K562 (cell line): ENCODE measurements at regions not wholly inside any gene's neighbourhood (a gene's known extent, or its start where the extent isn't known, plus 50 kb on each side); places are given as distances from the start of the nearest gene placed in this dataset.
"Not testable (repeated sequence)": the region's sequence is repeated elsewhere in the genome, so short reads cannot be mapped to it uniquely, and the experiment has no call there.

Experiments
- ATAC-seq: fragments of 200-7000 bp; cut with Tn5 transposase; 3 replicates; pipeline ENCODE4 v1.9.1; 2020; ENCODE audit warnings: moderate library complexity
- BruUV-seq: library from RNA; stranded (reverse); fragments of 400-500 nt; replicated peaks from 2 replicates; lab custom pipeline; 2021; lab: Mats Ljungman, UMichigan
- CTCF ChIA-PET: fragments of 300-600 bp; formaldehyde crosslinking; extraction: SDS; loops from one replicate; lab custom pipeline; 2021; ENCODE audit warnings: low intra/inter-chr PET ratio; lab: Yijun Ruan, JAX
- POLR2A ChIA-PET: fragments of 300-600, 350-650 bp; sonication (Branson Sonifier 250); formaldehyde crosslinking; extraction: SDS; loops from one replicate; lab custom pipeline; 2021; ENCODE audit warnings: antibody characterized with exemption, inconsistent platforms; lab: Yijun Ruan, JAX
- DNase-seq, 4 experiments: peaks; one replicate each; pipeline versions ENCODE4 v3.0.0 to v3.0.0-alpha.2; 2011 to 2018; ENCODE audit warnings: low spot score in 3 of 4, mixed read lengths in 3 of 4; ENCODE audit errors: extremely low read depth in 1 of 4
- FAIRE-seq: peaks from 2 replicates; lab custom pipeline; 2011; peaks lifted over from hg19 to GRCh38; lab: Jason Lieb, UNC
- H2AFZ ChIP-seq: 2 replicates; pipeline ENCODE4 v1.6.0; 2011; ENCODE audit warnings: low read depth, low read length, control low read depth, inconsistent platforms
- H3K27ac ChIP-seq: fragments of 200-600 bp; 3 replicates; pipeline ENCODE4 v1.8.0; 2011; ENCODE audit warnings: low read depth, mild to moderate bottlenecking, control low read depth, inconsistent platforms, low read length, moderate library complexity, mixed read lengths; ENCODE audit errors: extremely low read depth
- H3K27me3 ChIP-seq, 2 experiments: fragments of 300-600 bp in 1 of 2; 2 replicates in 1 of 2; 3 replicates in 1 of 2; pipeline versions ENCODE4 v1.6.0 to v1.8.0; 2011; ENCODE audit warnings: inconsistent platforms in 2 of 2, low read length in 2 of 2, mild to moderate bottlenecking in 1 of 2, mixed read lengths in 1 of 2, moderate library complexity in 1 of 2; ENCODE audit not compliant: control insufficient read depth in 2 of 2, insufficient read depth in 2 of 2
- H3K36me3 ChIP-seq: fragments of 300-600 bp; 3 replicates; pipeline ENCODE4 v1.8.0; 2011; ENCODE audit warnings: mild to moderate bottlenecking, low read length, inconsistent platforms; ENCODE audit not compliant: control insufficient read depth, insufficient read depth
- H3K4me1 ChIP-seq, 2 experiments: fragments of 200-600 bp in 1 of 2; replicated peaks in 1 of 2; 2 replicates in 1 of 2; 3 replicates in 1 of 2; pipeline versions ENCODE4 v1.5.1 to v1.8.0; 2011; ENCODE audit warnings: inconsistent platforms in 2 of 2, low read length in 2 of 2, mild to moderate bottlenecking in 1 of 2, mixed read lengths in 1 of 2, moderate library complexity in 1 of 2; ENCODE audit not compliant: control insufficient read depth in 2 of 2, insufficient read depth in 2 of 2
- H3K4me2 ChIP-seq: 2 replicates; pipeline ENCODE4 v1.6.1; 2011; ENCODE audit warnings: low read length, control low read depth, inconsistent platforms, mixed read lengths; ENCODE audit not compliant: insufficient read depth
- H3K4me3 ChIP-seq: fragments of 200-600 bp; sonication (generic), shearing (Covaris generic); 2 replicates; pipeline ENCODE4 v1.5.1; 2016; ENCODE audit warnings: control low read depth, inconsistent platforms
- H3K79me2 ChIP-seq: fragments of 200-600 bp; 3 replicates; pipeline ENCODE4 v1.8.0; 2011; ENCODE audit warnings: low read length, inconsistent platforms; ENCODE audit not compliant: control insufficient read depth, insufficient read depth
- H3K9ac ChIP-seq, 2 experiments: 2 replicates each; pipeline versions ENCODE4 v1.6.0 to v1.6.1; 2011; ENCODE audit warnings: low read depth in 2 of 2, low read length in 2 of 2, control low read depth in 1 of 2, inconsistent platforms in 1 of 2, mild to moderate bottlenecking in 1 of 2, mixed read lengths in 1 of 2; ENCODE audit not compliant: insufficient read depth in 1 of 2
- H3K9me1 ChIP-seq: one replicate; pipeline ENCODE4 v1.6.0; 2011; ENCODE audit warnings: inconsistent platforms, mild to moderate bottlenecking, low read length, moderate library complexity; ENCODE audit not compliant: control insufficient read depth, insufficient read depth
- H3K9me3 ChIP-seq: replicated peaks from 2 replicates; pipeline ENCODE4 v1.5.1; 2011; ENCODE audit warnings: low read depth, low read length, inconsistent platforms; ENCODE audit not compliant: control insufficient read depth, insufficient read depth
- H4K20me1 ChIP-seq: replicated peaks from 2 replicates; pipeline ENCODE4 v1.6.1; 2011; ENCODE audit warnings: low read length, inconsistent platforms, mixed read lengths; ENCODE audit not compliant: control insufficient read depth, insufficient read depth
- ETS2 ChIP-seq: IDR thresholded peaks from 2 replicates; pipeline ENCODE4 v1.6.1; 2016; ENCODE audit warnings: borderline replicate concordance, missing genetic modification characterization, mild to moderate bottlenecking, moderate library complexity, missing compliant biosample characterization; ENCODE audit not compliant: poor library complexity, severe bottlenecking
- TEAD1 ChIP-seq, 2 experiments: fragments of 450-650 bp in 1 of 2; sonication (generic) in 1 of 2; formaldehyde crosslinking; IDR thresholded peaks; 2 replicates each; pipeline versions ENCODE4 v1.4.0 to v1.8.0; 2020 to 2022; ENCODE audit warnings: mild to moderate bottlenecking in 2 of 2, missing genetic modification reagents in 1 of 2
- WGBS: fragments of 100-300 bp; shearing (Covaris generic); methylation state at CpG from one replicate; pipeline ENCODE4 v1.1.6; 2016; ENCODE audit warnings: low coverage, mixed read lengths; ENCODE audit not compliant: insufficient coverage; ENCODE audit errors: missing lambda C conversion rate; 5-methylcytosine and 5-hydroxymethylcytosine counted together
- in situ Hi-C: fragments of 300-500 bp; cut with MboI; formaldehyde crosslinking; loops from 4 replicates; pipeline ENCODE4 v1.15.0; 2018; ENCODE audit warnings: inconsistent platforms, mixed read lengths
- intact Hi-C: fragments of 100-400 bp; cut with micrococcal nuclease; formaldehyde crosslinking; loops from 2 replicates; pipeline ENCODE4 v1.14.2; 2022
- TF ChIP-seq, protein P1 (sequence below): fragments of 450-650 bp; IDR thresholded peaks from 2 replicates; pipeline ENCODE4 v1.6.1; 2016; ENCODE audit warnings: low read depth, mild to moderate bottlenecking, moderate library complexity
- TF ChIP-seq, protein P2 (sequence below): fragments of 450-650 bp; IDR thresholded peaks from 2 replicates; pipeline ENCODE4 v1.6.1; 2018; ENCODE audit not compliant: partially characterized antibody

DNA sequence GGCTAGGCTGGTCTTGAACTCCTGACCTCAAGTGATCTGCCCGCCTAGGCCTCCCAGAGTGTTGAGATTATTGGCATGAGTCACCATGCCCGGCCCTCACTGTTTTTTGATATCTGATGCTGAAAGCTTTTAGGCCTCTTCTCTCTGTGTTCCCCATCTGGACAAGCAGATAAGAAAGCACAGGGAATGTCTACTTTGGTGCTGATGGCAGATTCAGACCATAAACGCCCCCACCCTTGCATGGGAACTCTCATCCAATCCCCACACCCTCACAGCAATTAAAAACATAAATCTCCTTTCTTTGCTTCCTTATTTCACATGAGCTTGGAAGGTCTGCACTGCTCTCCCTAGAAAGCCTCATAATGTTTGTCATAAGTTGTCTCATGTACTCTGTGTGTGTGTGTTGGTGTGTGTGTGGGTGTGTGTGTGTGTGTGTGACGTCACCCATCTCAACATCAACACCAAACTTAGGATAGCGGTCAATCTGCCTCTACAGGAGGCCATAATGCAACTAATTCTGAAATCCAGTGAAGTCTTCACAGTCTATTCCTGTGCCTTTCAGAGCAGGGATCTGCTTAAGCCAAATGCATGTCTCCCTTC, 335.6 kb upstream of the USP9Y start (continued):
- TF ChIP-seq, protein P1, sequence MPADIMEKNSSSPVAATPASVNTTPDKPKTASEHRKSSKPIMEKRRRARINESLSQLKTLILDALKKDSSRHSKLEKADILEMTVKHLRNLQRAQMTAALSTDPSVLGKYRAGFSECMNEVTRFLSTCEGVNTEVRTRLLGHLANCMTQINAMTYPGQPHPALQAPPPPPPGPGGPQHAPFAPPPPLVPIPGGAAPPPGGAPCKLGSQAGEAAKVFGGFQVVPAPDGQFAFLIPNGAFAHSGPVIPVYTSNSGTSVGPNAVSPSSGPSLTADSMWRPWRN, result no peak
- TF ChIP-seq ETS2, result no peak
- TF ChIP-seq, protein P2, sequence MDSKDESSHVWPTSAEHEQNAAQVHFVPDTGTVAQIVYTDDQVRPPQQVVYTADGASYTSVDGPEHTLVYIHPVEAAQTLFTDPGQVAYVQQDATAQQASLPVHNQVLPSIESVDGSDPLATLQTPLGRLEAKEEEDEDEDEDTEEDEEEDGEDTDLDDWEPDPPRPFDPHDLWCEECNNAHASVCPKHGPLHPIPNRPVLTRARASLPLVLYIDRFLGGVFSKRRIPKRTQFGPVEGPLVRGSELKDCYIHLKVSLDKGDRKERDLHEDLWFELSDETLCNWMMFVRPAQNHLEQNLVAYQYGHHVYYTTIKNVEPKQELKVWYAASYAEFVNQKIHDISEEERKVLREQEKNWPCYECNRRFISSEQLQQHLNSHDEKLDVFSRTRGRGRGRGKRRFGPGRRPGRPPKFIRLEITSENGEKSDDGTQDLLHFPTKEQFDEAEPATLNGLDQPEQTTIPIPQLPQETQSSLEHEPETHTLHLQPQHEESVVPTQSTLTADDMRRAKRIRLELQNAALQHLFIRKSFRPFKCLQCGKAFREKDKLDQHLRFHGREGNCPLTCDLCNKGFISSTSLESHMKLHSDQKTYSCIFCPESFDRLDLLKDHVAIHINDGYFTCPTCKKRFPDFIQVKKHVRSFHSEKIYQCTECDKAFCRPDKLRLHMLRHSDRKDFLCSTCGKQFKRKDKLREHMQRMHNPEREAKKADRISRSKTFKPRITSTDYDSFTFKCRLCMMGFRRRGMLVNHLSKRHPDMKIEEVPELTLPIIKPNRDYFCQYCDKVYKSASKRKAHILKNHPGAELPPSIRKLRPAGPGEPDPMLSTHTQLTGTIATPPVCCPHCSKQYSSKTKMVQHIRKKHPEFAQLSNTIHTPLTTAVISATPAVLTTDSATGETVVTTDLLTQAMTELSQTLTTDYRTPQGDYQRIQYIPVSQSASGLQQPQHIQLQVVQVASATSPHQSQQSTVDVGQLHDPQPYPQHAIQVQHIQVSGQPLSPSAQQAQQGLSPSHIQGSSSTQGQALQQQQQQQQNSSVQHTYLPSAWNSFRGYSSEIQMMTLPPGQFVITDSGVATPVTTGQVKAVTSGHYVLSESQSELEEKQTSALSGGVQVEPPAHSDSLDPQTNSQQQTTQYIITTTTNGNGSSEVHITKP, result no peak
- TF ChIP-seq TEAD1 (CRISPR knock-in tag; IDR thresholded peaks at IDR 0.05), result no peak
- TF ChIP-seq, all 486 proteins: peak for 0

DNA sequence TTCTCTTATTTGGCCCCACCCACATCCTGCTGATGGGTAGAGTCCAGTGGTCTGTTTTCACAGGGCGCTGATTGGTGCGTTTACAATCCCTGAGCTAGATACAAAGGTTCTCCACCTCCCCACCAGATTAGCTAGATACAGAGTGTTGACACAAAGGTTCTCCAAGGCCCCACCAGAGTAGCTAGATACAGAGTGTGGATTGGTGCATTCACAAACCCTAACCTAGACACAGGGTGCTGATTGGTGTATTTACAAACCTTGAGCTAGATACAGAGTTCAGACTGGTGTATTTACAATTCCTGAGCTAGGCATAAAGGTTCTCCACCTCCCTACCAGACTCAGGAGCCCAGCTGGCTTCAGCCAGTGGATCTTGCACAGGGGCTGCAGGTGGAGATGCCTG, 326.4 kb upstream of the USP9Y start:
- CTCF ChIA-PET, FAIRE-seq: not testable (repeated sequence)
- WGBS, result no CpG with 5 or more reads among the region's 2 CpGs

DNA sequence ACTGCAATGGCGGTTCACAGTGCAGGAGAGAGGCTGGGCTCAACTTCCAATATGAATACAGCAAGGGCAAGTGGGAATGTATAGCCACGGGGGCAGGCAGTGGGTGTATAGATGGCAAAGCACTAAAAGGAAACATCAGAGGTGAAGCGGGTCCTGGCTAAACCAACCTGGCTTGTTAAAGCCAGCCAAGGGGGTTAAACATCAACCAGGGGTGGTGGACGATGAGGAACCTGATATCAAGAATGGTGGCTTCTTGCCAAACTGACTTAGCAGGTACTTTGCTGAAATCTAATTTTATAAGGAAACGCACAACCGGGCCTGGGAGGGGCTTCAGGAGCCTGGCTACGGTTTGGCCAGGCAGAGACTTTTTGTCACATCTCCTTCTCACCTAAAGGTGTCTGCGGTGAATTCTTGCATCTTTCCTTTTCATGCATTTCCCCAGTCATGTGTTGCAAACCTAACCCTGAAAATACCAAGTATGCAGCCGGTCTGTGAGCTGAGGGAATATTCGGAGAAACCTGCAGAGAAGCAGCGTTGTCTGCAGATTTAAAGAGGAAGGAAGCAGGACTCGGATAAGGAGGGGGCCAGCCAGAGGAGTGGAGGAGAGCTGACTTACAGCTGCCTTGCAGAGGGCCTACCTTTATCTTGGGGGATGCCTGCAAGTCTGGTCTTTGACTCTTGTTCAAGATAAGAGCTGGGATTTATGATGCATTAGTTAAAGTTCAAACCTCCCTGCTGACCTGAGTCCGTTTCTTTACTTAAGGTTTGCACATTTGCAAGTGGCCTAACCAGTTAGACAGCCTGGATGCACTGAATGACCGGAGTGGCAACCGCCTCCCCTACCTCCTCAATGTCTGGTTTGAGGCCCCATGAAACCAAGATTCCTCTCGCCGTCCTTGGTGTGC, 309.1 kb upstream of the USP9Y start:
- CTCF ChIA-PET, H3K4me1 ChIP-seq, in situ Hi-C loops, H3K4me2 ChIP-seq, H3K27ac ChIP-seq, FAIRE-seq, ATAC-seq, POLR2A ChIA-PET, H3K9ac ChIP-seq, DNase-seq, H4K20me1 ChIP-seq, H3K79me2 ChIP-seq, intact Hi-C loops, H3K27me3 ChIP-seq, H3K4me3 ChIP-seq, H2AFZ ChIP-seq, BruUV-seq, H3K36me3 ChIP-seq, H3K9me3 ChIP-seq, H3K9me1 ChIP-seq: not testable (repeated sequence)
- no CpG with 5 or more reads among the region's 17 CpGs for WGBS

More for the DNA sequence above, 326.4 kb upstream of the USP9Y start:
- H3K36me3 ChIP-seq, H3K27ac ChIP-seq, in situ Hi-C loops, H3K4me1 ChIP-seq, ATAC-seq, H3K27me3 ChIP-seq, H3K9ac ChIP-seq, DNase-seq, H3K9me1 ChIP-seq, H3K4me3 ChIP-seq, H4K20me1 ChIP-seq, POLR2A ChIA-PET, H3K9me3 ChIP-seq, H3K4me2 ChIP-seq, intact Hi-C loops, BruUV-seq, H3K79me2 ChIP-seq, H2AFZ ChIP-seq: not testable (repeated sequence)
